GM19397 (cell line): ENCODE measurements at regions not wholly inside any gene's neighbourhood (a gene's known extent, or its start where the extent isn't known, plus 50 kb on each side); places are given as distances from the start of the nearest gene placed in this dataset.
"Not testable (repeated sequence)": the region's sequence is repeated elsewhere in the genome, so short reads cannot be mapped to it uniquely, and the experiment has no call there.

ENCODE experiments used
- ATAC-seq: cut with Tn5 transposase; IDR thresholded peaks from one replicate; pipeline ENCODE4 v1.9.1; 2021; ENCODE audit warnings: mild to moderate bottlenecking, moderate library complexity; ENCODE audit not compliant: unreplicated experiment

GRCh38 chr12:43255522-43256111, 296.4 kb downstream of the ADAMTS20 start:
- no peak for ATAC-seq

DNA sequence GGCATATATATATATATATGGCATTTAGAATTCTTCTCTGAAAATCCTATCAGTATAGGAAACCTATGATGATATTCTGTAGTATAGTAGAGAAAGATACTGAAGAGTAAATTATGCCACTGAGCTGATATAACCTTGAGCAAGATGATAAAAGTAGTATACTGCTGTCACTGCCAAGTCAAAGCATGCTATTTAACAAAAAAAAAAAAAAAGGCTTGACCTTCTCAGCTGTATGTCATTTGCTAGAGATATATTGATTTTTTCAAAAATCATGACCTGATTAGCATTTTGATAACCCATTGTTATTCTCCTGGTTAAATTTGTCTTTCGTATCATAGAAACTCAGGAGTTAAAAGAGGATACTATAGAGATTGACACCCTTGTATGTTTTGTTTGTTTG, 299.4 kb downstream of the ADAMTS20 start:
- no peak for ATAC-seq

GRCh38 chr12:43245947-43246346, 306.1 kb downstream of the ADAMTS20 start:
- ATAC-seq, result no peak

GRCh38 chr12:43241986-43242385, 310.0 kb downstream of the ADAMTS20 start:
- ATAC-seq, result no peak

- no peak for ATAC-seq
These were observed 313.7 kb downstream of the ADAMTS20 start for GRCh38 chr12:43238281-43238680.

DNA sequence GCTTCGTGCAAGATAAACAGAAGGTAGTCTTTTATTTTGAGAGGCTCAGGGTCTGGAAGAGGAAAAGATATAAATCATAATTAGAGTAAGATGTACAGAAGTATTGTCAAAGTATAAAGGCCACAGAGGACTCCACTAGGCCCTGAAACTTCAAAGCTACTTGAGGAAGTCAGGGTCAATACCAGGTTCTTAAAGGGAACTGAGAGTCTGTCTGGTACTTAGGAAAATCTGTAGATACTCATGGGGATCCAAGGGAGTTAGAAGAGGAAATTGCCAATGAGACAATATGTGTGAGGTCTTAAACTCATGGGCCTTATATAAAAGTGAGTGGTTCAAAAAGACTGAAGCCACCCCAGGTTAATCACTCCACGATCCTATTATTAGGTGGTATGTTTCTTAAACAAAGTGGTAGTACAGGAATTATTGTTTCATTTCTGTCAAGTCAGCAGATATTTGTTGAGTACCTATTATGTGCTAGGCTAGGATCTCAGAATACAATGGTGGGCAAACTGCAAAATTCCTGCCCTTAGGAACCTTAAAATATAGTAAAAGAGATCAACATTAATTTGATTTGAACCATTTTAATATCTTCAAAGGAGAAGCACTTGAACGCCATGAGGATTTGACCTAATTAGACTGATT, 314.6 kb downstream of the ADAMTS20 start:
- ATAC-seq, result no peak

GRCh38 chr12:43235721-43236120, 316.3 kb downstream of the ADAMTS20 start:
- ATAC-seq, result no peak

- ATAC-seq, result no peak
These were observed 318.1 kb downstream of the ADAMTS20 start for GRCh38 chr12:43233861-43234260.

DNA sequence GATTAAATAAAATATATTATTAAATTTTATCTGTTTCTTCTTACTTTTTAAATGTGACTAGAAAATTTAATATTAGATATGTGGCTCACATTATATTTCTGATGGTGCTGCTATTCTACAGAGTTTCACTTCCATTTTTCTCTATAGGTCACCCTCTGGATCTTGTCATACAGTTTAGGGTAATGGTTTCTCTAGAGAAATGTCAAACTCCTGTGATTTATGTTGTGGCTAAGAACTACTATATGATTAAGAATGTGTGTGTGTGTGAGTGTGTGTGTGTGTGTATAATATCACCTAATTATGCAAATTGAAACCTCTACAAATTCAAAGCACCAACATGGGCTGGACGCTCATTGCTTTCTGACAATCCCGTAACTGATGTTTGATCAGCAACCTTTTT, 325.9 kb downstream of the ADAMTS20 start:
- no peak for ATAC-seq

GRCh38 chr12:43224190-43224805, 327.7 kb downstream of the ADAMTS20 start:
- not testable (repeated sequence) for ATAC-seq

- ATAC-seq, result no peak
These were observed 329.2 kb downstream of the ADAMTS20 start for GRCh38 chr12:43222796-43223195.

GRCh38 chr12:43221216-43221615, 330.8 kb downstream of the ADAMTS20 start:
- no peak for ATAC-seq

- ATAC-seq, result no peak
These were observed 335.5 kb downstream of the ADAMTS20 start for GRCh38 chr12:43216490-43216889.

DNA sequence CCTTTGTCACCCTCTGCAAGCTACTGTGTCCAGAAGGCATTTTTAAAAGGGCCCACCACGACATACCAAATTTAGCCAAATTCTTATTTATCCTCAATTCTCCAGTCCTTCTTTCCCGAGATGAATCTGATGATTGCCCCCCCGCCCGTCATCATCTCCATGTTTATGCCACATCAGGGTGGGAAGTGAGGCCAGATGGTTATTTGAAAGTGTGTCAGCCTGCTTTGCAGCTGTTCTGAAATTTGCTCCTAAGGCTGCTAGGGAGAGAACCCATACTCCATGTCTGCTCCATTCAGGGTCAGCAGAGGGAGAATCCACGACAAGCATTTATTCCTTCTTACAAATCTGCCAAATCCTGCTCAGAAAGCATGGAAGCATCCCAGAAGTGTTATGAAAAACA, 337.8 kb downstream of the ADAMTS20 start:
- ATAC-seq, result no peak

GRCh38 chr12:43213608-43214007, 338.4 kb downstream of the ADAMTS20 start:
- ATAC-seq, result no peak

GRCh38 chr12:43210485-43211192, 341.4 kb downstream of the ADAMTS20 start:
- ATAC-seq, result peak; percentile 85

DNA sequence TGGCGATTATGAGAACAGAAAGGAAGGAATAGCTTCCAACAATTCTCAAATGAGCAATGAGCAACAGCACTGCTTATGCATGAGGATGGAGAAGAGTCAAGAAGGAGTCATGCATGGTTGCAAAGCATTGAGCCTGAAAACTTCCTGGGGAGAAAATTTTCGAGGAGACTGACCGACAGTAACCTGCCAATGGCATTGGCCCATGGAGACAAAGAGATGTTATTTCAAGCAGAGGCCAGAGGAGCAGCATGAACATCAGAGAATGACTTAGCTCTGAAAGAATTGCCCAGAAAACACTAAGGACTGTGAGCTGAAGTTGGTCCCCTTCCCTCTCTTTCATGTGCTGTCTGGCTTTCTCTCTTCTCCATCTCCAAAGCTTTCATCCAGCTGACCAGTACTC, 343.4 kb downstream of the ADAMTS20 start:
- no peak for ATAC-seq

GRCh38 chr12:43208221-43208620, 343.8 kb downstream of the ADAMTS20 start:
- ATAC-seq, result no peak

DNA sequence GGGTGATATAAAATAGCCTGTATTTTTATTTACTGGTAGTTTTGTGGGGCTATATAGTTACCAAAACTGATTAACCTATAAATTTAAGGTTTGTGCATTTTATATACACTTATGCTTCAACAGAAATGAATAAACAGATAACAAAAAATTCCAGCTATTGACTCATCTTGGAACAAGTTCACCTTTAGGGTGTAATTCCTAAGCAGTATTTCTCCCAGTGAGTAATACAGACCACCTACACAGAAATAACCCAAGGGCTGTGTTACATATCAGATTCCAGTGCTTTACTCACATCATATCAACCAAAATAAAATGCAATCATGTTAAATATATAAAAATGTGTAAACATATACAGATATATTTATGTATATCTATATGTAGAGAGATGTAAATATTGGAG, 345.6 kb downstream of the ADAMTS20 start:
- ATAC-seq, result no peak

- ATAC-seq, result no peak
These were observed 353.4 kb downstream of the ADAMTS20 start for GRCh38 chr12:43198608-43199007.

GRCh38 chr12:43196268-43196907, 355.6 kb downstream of the ADAMTS20 start:
- no peak for ATAC-seq
